NCI-H128 (cell line): ENCODE measurements at regions not wholly inside any gene's neighbourhood (a gene's known extent, or its start where the extent isn't known, plus 50 kb on each side); places are given as distances from the start of the nearest gene placed in this dataset.

Source experiments
- DNase-seq: peaks from one replicate; lab custom pipeline; 2025; ENCODE audit not compliant: unreplicated experiment; lab: John Stamatoyannopoulos, UW

GRCh38 chr14:65185829-65186228 lies 83.5 kb upstream of the MAX start:
- DNase-seq: no peak

GRCh38 chr14:65186951-65187350 lies 84.6 kb upstream of the MAX start:
- no peak for DNase-seq

- no peak for DNase-seq
These were observed 85.2 kb upstream of the MAX start for GRCh38 chr14:65187421-65188049.

- DNase-seq: no peak
These were observed 88.0 kb upstream of the MAX start for GRCh38 chr14:65190312-65190711.

- DNase-seq: no peak
These were observed 89.4 kb upstream of the MAX start for GRCh38 chr14:65191716-65192115.

- no peak for DNase-seq
These were observed 90.4 kb upstream of the MAX start for GRCh38 chr14:65192686-65193085.

GRCh38 chr14:65193916-65194590 lies 91.7 kb upstream of the MAX start:
- DNase-seq: no peak

- no peak for DNase-seq
These were observed 92.9 kb upstream of the MAX start for GRCh38 chr14:65195042-65195719.

- no peak for DNase-seq
These were observed 96.0 kb upstream of the MAX start for GRCh38 chr14:65198346-65198745.

GRCh38 chr14:65200454-65200853 lies 98.1 kb upstream of the MAX start:
- DNase-seq: no peak

- DNase-seq: no peak
These were observed 101.3 kb upstream of the MAX start for GRCh38 chr14:65203574-65203973.

- no peak for DNase-seq
These were observed 101.7 kb upstream of the MAX start for GRCh38 chr14:65204056-65204455.

- DNase-seq: no peak
These were observed 103.7 kb upstream of the MAX start for GRCh38 chr14:65206078-65206447.

GRCh38 chr14:65206448-65207096 lies 104.3 kb upstream of the MAX start:
- no peak for DNase-seq

- no peak for DNase-seq
These were observed 106.2 kb upstream of the MAX start for GRCh38 chr14:65208548-65208947.

- DNase-seq: no peak
These were observed 108.0 kb upstream of the MAX start for GRCh38 chr14:65210118-65210821.

GRCh38 chr14:65210822-65211182 lies 108.5 kb upstream of the MAX start:
- no peak for DNase-seq

- DNase-seq: no peak
These were observed 109.1 kb upstream of the MAX start for GRCh38 chr14:65211341-65211987.

GRCh38 chr14:65213316-65213715 lies 111.0 kb upstream of the MAX start:
- DNase-seq: no peak

- no peak for DNase-seq
These were observed 112.4 kb upstream of the MAX start for GRCh38 chr14:65214741-65215140.

GRCh38 chr14:65219353-65219752 lies 117.0 kb upstream of the MAX start:
- no peak for DNase-seq
